Ishikawa (cell line): ENCODE measurements at regions not wholly inside any gene's neighbourhood (a gene's known extent, or its start where the extent isn't known, plus 50 kb on each side); places are given as distances from the start of the nearest gene placed in this dataset.

ENCODE experiments used
- CEBPB ChIP-seq: IDR thresholded peaks from 2 replicates; pipeline ENCODE4 v1.6.1; 2012
- CREB1 ChIP-seq: IDR thresholded peaks from 2 replicates; pipeline ENCODE4 v1.6.1; 2012; ENCODE audit warnings: low read depth
- EGR1 ChIP-seq: IDR thresholded peaks from 2 replicates; pipeline ENCODE4 v1.6.1; 2012
- EP300 ChIP-seq: IDR thresholded peaks from 2 replicates; pipeline ENCODE4 v1.6.1; 2012; ENCODE audit warnings: borderline replicate concordance
- FOXM1 ChIP-seq: IDR thresholded peaks from 2 replicates; pipeline ENCODE4 v1.6.1; 2012; ENCODE audit warnings: low read depth, borderline replicate concordance
- NFIC ChIP-seq: IDR thresholded peaks from 2 replicates; pipeline ENCODE4 v1.6.1; 2012
- RAD21 ChIP-seq: IDR thresholded peaks from 2 replicates; pipeline ENCODE4 v1.6.1; 2012; ENCODE audit warnings: low read depth
- TAF1 ChIP-seq: IDR thresholded peaks from 2 replicates; pipeline ENCODE4 v1.6.1; 2012; ENCODE audit warnings: low read depth, mild to moderate bottlenecking
- TCF12 ChIP-seq: IDR thresholded peaks from 2 replicates; pipeline ENCODE4 v1.6.1; 2012; ENCODE audit warnings: low read depth
- TEAD4 ChIP-seq: IDR thresholded peaks from 2 replicates; pipeline ENCODE4 v1.6.1; 2012
- YY1 ChIP-seq: IDR thresholded peaks from 2 replicates; pipeline ENCODE4 v1.6.1; 2012; ENCODE audit warnings: low read depth
- ZBTB7A ChIP-seq: IDR thresholded peaks from 2 replicates; pipeline ENCODE4 v1.6.1; 2012; ENCODE audit warnings: low read depth
- TF ChIP-seq, protein P1 (sequence below): IDR thresholded peaks from 2 replicates; pipeline ENCODE4 v1.6.1; 2012; ENCODE audit warnings: low read depth, mild to moderate bottlenecking
- TF ChIP-seq, protein P2 (sequence below): IDR thresholded peaks from 2 replicates; pipeline ENCODE4 v1.6.1; 2012
- TF ChIP-seq, protein P3 (sequence below): IDR thresholded peaks from 2 replicates; pipeline ENCODE4 v1.6.1; 2012

DNA sequence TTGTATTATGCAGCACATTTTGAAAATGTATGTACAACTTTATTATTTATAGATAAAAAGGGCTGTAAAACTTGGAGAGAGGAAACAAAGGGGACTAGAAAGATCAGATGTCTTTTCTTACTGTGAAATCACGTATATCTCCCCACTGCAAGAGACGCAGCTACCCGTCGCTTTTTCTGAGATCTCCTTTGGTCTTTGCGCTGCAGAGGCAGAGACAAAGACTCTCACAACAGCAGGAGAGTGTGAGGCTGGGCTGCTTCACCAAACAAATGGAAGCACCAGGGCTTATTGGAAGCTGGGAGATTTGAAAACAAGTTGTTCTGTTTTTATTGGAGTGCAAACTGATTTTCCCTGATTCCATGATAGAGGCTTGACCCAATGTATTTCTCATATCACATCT lies 129.0 kb upstream of the PARD3B start:
- TF ChIP-seq CEBPB (no peak), YY1 (no peak), EGR1 (no peak), TAF1 (no peak), NFIC (no peak), ZBTB7A (no peak), RAD21 (no peak), FOXM1 (no peak), TCF12 (no peak), CREB1 (no peak), EP300 (no peak), TEAD4 (no peak)
- TF ChIP-seq, protein P1, sequence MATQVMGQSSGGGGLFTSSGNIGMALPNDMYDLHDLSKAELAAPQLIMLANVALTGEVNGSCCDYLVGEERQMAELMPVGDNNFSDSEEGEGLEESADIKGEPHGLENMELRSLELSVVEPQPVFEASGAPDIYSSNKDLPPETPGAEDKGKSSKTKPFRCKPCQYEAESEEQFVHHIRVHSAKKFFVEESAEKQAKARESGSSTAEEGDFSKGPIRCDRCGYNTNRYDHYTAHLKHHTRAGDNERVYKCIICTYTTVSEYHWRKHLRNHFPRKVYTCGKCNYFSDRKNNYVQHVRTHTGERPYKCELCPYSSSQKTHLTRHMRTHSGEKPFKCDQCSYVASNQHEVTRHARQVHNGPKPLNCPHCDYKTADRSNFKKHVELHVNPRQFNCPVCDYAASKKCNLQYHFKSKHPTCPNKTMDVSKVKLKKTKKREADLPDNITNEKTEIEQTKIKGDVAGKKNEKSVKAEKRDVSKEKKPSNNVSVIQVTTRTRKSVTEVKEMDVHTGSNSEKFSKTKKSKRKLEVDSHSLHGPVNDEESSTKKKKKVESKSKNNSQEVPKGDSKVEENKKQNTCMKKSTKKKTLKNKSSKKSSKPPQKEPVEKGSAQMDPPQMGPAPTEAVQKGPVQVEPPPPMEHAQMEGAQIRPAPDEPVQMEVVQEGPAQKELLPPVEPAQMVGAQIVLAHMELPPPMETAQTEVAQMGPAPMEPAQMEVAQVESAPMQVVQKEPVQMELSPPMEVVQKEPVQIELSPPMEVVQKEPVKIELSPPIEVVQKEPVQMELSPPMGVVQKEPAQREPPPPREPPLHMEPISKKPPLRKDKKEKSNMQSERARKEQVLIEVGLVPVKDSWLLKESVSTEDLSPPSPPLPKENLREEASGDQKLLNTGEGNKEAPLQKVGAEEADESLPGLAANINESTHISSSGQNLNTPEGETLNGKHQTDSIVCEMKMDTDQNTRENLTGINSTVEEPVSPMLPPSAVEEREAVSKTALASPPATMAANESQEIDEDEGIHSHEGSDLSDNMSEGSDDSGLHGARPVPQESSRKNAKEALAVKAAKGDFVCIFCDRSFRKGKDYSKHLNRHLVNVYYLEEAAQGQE, result no peak
- TF ChIP-seq, protein P2, sequence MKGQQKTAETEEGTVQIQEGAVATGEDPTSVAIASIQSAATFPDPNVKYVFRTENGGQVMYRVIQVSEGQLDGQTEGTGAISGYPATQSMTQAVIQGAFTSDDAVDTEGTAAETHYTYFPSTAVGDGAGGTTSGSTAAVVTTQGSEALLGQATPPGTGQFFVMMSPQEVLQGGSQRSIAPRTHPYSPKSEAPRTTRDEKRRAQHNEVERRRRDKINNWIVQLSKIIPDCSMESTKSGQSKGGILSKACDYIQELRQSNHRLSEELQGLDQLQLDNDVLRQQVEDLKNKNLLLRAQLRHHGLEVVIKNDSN, result no peak
- TF ChIP-seq, protein P3, sequence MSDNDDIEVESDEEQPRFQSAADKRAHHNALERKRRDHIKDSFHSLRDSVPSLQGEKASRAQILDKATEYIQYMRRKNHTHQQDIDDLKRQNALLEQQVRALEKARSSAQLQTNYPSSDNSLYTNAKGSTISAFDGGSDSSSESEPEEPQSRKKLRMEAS, result no peak

DNA sequence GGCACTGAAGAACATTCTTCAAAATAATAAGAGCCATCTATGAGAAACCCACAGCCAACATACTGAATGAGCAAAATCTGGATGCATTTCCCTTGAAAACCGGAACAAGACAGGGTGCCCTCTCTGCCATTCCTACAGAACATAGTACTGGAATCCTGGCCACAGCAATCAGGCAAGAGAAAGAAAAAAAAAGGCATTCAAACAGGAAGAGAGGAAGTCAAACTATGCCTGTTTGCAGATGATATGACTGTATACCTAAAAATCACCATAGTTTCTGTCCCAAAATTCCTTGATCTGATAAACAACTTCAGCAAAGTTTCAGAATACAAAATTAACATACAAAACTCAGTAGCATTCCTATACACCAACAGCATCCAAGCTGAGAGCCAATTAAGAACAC lies 119.5 kb upstream of the PARD3B start:
- TF ChIP-seq, protein P2, result no peak
- no peak for TF ChIP-seq TEAD4
- TF ChIP-seq YY1, result no peak

DNA sequence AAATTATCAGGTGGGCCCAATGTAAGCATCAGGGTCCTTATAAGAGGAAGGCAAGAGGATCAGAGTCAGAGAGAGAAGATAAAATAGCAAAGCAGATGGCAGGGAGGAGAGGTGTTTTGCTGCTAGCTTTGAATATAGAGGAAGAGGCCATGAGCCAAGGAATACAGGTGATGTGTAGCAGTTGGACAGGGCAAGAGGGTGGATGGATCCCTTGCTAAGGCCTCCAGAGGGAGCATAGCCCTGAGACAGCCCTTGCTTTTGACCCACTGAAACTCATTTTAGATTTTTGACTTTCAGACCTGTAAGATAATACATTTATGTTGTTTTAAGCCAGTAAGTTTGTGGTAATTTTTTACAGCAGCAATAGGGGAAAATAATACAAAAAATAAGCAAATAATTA lies 116.6 kb upstream of the PARD3B start:
- TF ChIP-seq NFIC, result no peak
- TF ChIP-seq, protein P1, result no peak

DNA sequence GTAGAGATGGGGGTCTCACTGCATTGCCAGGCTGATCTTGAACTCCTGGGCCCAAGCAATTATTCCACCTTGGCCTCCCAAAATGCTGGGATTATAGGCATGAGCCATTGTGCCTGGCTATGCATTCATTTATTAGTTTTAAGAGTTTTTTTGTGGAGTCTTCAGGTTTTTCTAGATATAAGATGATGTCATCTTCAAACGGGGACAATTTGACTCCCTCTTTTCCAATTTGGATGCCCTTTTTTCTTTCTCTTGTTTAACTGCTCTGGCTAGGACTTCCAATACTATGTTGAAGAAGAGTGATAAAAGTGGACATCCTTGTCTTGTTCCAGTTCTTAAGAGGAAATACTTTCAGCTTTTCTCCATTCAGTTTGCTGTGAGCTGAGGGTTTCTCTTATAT lies 113.7 kb upstream of the PARD3B start:
- TF ChIP-seq, protein P3, result no peak
- TF ChIP-seq EP300 (no peak), RAD21 (no peak), NFIC (no peak), TCF12 (no peak)

DNA sequence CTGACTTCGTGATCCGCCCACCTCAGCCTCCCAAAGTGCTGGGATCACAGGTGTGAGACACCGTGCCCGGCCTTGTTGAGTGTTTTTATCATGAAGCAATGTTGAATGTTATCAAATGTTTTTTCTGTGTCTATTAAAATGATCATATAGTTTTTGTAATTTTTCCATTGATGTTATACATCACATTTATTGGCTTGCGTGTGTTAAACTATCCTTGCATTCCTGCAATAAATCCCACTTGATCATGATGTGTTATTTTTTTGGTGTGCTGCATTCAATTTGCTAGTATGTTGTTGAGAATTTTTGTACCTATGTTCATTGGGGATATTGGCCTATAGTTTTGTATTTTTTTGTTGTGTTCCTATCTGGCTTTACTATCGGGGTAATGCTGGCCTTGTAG lies 113.1 kb upstream of the PARD3B start:
- TF ChIP-seq TEAD4 (no peak), RAD21 (no peak), NFIC (no peak), EP300 (no peak), YY1 (no peak), TAF1 (no peak), TCF12 (no peak), FOXM1 (no peak), EGR1 (no peak), CREB1 (no peak), ZBTB7A (no peak), CEBPB (no peak)
- TF ChIP-seq, protein P1, result no peak
- TF ChIP-seq, protein P3, result no peak
